HG02798 (cell line): ENCODE measurements at regions not wholly inside any gene's neighbourhood (a gene's known extent, or its start where the extent isn't known, plus 50 kb on each side); places are given as distances from the start of the nearest gene placed in this dataset.

Experiments used
- ATAC-seq: cut with Tn5 transposase; IDR thresholded peaks from one replicate; pipeline ENCODE4 v1.9.1; 2021; ENCODE audit warnings: mild to moderate bottlenecking; ENCODE audit not compliant: unreplicated experiment, poor library complexity

- ATAC-seq = no peak
These were observed 71.0 kb upstream of the MYCN start for GRCh38 chr2:15869396-15869795.

DNA sequence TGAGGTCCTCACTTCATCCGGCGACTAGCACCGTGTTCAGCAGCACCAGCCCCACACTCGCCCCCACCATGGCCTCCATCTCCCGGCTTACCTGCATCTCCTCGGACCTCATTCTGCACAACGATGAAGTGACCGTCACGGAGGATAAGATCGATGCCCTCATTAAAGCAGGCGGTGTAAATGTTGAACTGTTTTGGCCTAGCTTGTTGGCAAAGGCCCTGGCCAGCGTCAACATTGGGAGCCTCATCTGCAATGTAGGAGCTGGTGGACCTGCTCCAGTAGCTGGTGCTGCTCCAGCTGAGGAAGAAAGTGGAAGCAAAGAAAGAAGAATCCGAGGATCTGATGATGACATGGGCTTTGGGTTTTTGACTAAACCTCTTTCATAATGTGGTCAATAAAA is 70.5 kb upstream of the MYCN start:
- no peak for ATAC-seq

- ATAC-seq = no peak
These were observed 69.8 kb upstream of the MYCN start for GRCh38 chr2:15870565-15870964.

GRCh38 chr2:15871239-15871783 is 69.0 kb upstream of the MYCN start:
- ATAC-seq = no peak

DNA sequence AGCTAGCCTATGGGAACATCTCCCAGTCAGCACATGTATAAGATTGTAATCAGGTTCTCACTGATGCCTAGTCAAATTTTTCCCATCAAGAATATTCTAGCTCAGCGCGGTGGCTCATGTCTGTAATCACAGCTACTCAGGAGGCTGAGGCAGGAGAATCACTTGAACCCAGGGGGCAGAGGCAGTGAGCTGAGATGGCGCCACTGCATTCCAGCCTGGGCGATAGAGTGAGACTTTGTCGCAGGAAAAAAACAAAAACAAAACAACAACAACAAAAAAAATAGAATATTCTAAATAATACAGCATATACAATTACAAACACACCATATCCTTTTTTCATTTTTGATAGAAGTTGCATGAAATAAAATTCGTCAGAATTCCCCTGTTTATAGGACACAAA is 67.5 kb upstream of the MYCN start:
- ATAC-seq = no peak

DNA sequence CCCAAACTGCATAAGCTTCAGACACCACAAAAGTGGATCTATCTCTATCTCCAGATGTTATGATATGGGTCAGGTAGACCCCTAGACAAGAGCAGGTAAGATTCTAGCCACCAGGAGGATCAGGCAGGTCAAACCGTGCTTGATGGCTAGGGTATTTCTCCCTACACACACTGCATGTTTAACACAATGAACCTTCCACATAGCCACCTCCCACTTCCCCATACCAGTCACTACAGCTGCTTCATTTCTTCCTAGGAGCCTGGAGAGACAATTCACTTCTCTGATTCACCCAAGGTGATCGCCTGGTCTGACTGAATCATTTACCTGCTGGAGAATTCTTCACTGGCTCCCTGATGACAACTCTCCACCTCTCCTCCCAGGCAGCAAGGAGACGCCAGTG is 66.0 kb upstream of the MYCN start:
- no peak for ATAC-seq

DNA sequence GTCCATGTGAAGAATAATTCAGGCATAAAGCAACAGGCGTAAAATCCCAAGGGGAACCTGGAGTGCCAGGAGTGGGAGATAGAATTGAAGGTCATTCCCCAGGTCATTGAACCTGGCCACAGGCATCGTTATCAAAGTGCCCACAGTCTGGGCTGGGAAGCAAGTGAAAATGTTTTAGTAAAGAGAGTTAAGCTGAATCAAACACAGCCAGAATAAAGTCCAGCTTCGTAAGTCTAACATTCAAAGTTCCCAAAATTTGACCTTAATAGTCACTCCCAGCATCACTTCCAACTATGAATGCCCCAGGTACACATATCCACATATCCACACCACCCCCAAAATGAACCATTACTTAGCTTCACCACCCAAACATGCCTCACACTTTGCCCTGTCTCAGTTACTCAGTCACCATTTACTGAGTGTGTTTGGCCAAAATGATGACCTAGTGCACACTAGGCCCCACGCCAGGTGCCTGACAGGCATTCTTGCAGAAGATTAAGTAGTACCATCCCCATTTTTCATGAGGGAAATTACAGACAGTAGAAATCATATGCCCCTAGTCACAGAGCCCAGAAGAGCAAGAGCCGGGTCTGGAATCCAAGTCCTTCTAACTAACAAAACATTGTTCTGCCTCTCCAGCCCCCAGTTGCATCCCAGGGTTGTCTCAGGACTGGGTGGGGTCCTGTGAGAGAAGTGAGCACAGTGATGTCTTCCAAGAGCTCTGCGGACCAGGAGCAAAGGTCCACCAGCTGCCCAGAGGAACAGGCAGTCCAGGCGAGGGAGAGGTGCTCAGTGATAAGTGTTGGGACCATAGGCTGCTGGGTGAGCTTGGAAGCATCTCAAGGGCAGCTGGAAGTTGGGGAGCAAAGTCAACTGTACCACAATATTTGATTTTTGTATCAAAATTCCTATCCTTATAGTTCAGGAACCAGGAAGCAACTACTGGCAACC is 65.2 kb upstream of the MYCN start:
- ATAC-seq = no peak

- ATAC-seq = no peak
These were observed 64.2 kb upstream of the MYCN start for GRCh38 chr2:15875969-15876705.

GRCh38 chr2:15880226-15881119 is 59.9 kb upstream of the MYCN start:
- no peak for ATAC-seq

GRCh38 chr2:15881120-15881433 is 59.3 kb upstream of the MYCN start:
- ATAC-seq = no peak

- no peak for ATAC-seq
These were observed 58.7 kb upstream of the MYCN start for GRCh38 chr2:15881676-15882075.

DNA sequence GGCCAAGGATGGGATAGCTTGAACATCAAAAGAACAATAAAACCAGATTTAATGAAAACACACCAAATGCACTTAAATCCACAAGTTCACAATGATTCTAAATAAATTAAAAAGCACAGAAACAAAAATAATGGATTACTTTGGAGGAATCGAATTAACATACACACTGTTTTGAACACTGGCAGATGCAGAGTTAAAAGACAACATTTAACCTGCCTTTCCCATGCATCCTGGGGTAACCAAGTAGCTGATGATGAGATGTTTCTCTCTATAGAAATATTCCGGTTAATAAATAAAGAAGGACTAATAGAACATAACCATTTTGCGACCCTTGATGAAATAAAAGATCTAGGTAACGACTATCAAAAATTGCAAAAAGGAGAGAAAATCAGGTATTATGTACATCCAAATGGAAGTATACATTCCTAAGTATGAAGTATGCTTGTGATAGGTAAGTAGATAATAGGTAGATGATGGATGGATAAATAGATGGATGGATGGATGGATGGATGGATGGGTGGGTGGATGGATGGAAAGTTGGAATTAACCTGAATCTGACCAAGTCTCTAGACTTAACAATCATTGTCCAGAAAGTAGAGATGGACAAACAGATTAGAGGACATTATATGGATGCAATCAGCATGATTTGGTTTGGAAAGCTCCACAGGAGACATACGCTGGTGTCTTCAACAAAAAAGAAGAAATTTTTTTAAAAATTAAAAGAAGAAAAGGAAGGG is 57.4 kb upstream of the MYCN start:
- no peak for ATAC-seq

GRCh38 chr2:15883684-15884083 is 56.7 kb upstream of the MYCN start:
- no peak for ATAC-seq

- ATAC-seq = no peak
These were observed 55.6 kb upstream of the MYCN start for GRCh38 chr2:15884790-15885189.

DNA sequence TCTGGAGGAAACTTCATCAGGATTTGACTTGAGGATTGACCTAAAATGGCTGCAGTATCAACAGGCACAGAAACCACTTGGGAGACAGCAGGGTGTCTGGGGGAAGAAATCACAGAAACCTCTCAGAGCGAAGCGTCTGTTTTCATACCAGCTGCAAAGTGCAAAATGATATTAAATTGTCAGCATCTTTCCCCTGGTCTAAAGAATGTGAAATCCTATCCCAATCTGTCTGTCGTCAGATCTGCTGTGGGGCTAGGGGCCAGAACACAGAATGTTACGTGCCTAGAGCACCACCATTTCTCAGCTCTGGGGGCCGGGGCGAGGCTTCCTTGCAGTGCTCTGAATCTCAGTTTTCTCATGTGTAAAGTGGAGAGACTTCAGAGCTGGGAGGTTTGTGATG is 54.1 kb upstream of the MYCN start:
- ATAC-seq = no peak

DNA sequence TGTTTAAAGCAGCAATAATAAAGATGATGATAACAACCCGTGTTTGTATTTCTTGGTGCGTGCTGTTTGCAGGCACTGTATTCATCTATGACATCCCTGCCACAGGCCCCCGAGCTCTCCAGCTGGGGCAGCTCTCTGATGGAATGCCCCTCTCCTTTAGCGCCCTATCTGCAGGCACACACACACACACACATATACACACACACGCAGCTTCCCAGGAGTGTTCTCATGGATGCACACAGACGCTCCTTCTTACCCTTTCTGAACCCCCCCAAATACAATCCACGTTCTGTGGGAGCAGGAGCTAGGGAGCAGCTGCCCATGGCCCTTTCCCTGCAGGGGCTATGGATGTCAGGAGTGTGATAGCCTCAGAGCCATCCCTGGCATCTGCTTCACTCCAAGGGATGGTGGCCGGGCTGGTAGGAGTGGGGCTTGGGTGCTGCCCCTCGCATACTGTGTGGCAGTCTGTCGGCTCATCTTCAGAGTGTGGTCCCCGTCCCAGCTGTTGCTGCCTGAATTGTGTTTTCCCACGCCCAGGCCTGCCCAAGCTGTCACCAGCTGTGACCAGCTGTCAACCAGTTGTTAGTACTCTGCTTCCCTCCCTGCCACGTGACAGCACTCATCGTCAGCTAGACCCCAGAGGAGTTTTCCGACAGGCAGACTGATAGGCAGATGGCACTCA is 50.8 kb upstream of the MYCN start:
- ATAC-seq = no peak

- ATAC-seq = no peak
These were observed 50.1 kb upstream of the MYCN start for GRCh38 chr2:15890124-15890754.
